Neural progenitor cell (in vitro differentiated cells): ENCODE measurements at regions not wholly inside any gene's neighbourhood (a gene's known extent, or its start where the extent isn't known, plus 50 kb on each side); places are given as distances from the start of the nearest gene placed in this dataset.

Source experiments
- CTCF ChIP-seq: fragments of 200-600 bp; sonication (generic); IDR thresholded peaks from 2 replicates; pipeline ENCODE4 v1.5.1; 2017; ENCODE audit warnings: antibody characterized with exemption, mild to moderate bottlenecking
- EZH2phosphoT487 ChIP-seq: fragments of 200-600 bp; sonication (generic); IDR thresholded peaks from 2 replicates; pipeline ENCODE4 v1.6.1; 2017; ENCODE audit warnings: antibody characterized with exemption

GRCh38 chr2:37827455-37827854, 97.6 kb upstream of the RMDN2 start:
- TF ChIP-seq CTCF = no peak
- no peak for TF ChIP-seq EZH2phosphoT487
